Esophagus (tissue), 2 donors: ENCODE measurements at regions not wholly inside any gene's neighbourhood (a gene's known extent, or its start where the extent isn't known, plus 50 kb on each side); places are given as distances from the start of the nearest gene placed in this dataset.
"Not testable (repeated sequence)": the region's sequence is repeated elsewhere in the genome, so short reads cannot be mapped to it uniquely, and the experiment has no call there.

Experiments used
- H3K27ac ChIP-seq, 2 donors: one replicate each; pipeline ENCODE4 v1.5.1; 2013; ENCODE audit warnings: low read depth in 2 of 2, mild to moderate bottlenecking in 2 of 2, inconsistent platforms in 1 of 2, low read length in 1 of 2, moderate library complexity in 1 of 2
- H3K27me3 ChIP-seq, 2 donors: one replicate each; pipeline ENCODE4 v1.6.1; 2013; ENCODE audit warnings: low read length in 2 of 2, control low read depth in 1 of 2, mild to moderate bottlenecking in 1 of 2; ENCODE audit not compliant: insufficient read depth in 2 of 2, control insufficient read depth in 1 of 2
- H3K36me3 ChIP-seq, 2 donors: one replicate each; pipeline ENCODE4 v1.6.1; 2013; ENCODE audit warnings: low read length in 1 of 2; ENCODE audit not compliant: control insufficient read depth in 2 of 2, insufficient read depth in 2 of 2
- H3K4me1 ChIP-seq, 2 donors: one replicate each; pipeline ENCODE4 v1.6.1; 2013; ENCODE audit warnings: low read length in 1 of 2; ENCODE audit not compliant: control insufficient read depth in 2 of 2, insufficient read depth in 2 of 2
- H3K4me3 ChIP-seq, 2 donors: one replicate each; pipeline ENCODE4 v1.5.1; 2013; ENCODE audit warnings: low read length in 2 of 2, mild to moderate bottlenecking in 2 of 2, low read depth in 1 of 2, moderate library complexity in 1 of 2
- H3K9me3 ChIP-seq, 2 donors: one replicate each; pipeline ENCODE4 v1.6.1; 2013; ENCODE audit warnings: mild to moderate bottlenecking in 2 of 2, low read depth in 1 of 2, low read length in 1 of 2, moderate library complexity in 1 of 2; ENCODE audit not compliant: control insufficient read depth in 2 of 2, insufficient read depth in 1 of 2
- WGBS, 2 donors: extraction: QIAGEN DNeasy Blood & Tissue Kit; methylation state at CpG; one replicate each; pipeline ENCODE4 v1.1.7; 2013; 5-methylcytosine and 5-hydroxymethylcytosine counted together
- donor health status: healthy with polysubstance abuse.
- donor health status: Bipolar disorder and iron deficiency.

DNA sequence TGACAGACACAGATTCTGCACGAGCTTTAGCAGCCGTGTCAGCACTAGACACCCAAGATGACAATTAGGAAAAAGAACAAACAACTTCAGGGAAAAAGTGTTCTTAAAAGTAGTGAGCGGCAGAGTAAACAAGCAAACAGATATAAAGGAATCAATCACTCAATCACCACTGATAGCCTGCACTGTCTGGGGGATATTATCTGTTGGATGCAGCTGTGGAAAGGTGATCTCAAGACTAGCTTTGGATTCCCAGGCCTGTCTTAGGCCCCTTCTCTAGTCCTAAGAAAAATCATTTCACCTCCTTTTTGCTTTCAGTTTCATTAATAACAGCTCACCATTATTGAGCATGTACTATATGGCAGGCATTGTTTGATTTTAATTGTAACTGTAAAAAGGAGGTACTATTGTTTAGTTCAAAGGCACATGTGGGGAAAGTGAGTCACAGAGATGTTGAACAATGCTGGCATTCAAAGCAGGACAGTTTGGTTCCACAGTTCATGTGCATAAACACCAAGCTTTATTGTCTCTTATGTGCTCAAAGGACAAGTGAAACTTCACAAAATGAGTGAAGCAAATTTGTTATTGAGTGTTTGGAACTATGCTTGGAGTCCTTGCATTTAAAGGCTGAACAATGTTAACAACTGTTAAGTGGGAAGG, 147.3 kb upstream of the TCF4 start:
- Histone ChIP-seq H3K27ac (no peak overlapping the region), H3K36me3 (no peaks in the 10 kb centered on the region), H3K9me3 (no peaks in the 10 kb centered on the region), H3K4me1 (no peaks in the 10 kb centered on the region), H3K27me3 (no peaks in the 10 kb centered on the region), H3K4me3 (no peak overlapping the region)
- 80% methylated on average over 3 of the region's 3 CpGs for WGBS, 2 donors

DNA sequence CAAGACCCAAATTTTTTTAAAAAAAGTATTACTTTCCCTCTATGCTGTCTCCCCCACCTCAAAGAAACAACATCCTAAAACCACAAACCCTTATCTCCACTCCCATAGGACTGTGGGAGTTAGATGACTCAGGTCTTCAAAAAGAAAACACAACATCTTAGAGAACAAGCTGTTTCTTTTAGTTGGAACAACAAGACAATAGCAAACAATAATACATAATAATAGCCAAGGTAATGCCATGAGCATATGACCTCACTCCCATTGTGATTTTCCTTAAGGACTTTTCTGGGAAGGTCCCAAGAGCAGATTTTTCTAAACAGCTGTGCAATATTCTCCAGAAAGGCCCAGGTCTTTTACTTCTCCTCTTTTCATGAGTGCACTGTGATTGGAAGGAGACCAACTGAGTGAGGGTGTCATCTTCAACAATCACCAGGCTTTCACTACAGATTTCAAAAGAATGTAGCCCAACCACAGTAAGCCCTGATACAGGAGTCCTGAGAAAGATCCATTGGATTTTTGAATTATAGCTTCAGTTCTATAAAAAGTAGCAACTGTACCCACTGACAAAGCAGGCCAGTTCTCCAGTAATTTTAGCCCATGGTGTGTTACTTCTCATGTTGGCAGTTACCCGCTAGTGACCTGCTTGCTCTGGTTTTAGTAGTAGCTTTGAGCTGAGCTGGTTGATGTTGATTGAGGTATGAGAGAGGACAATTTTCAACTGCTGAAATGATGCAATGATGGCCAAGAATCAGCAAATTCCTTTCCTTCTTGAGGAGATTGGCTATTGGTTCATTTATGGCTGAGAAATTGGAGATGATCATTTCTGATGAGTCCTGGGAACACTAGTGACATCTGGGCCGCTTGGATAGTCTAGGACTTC, 144.5 kb upstream of the TCF4 start:
- H3K4me3 ChIP-seq = no peak overlapping the region
- H3K27ac ChIP-seq = no peak overlapping the region
- 90 to 93% methylated on average over 2 of the region's 2 CpGs for WGBS, 2 donors

DNA sequence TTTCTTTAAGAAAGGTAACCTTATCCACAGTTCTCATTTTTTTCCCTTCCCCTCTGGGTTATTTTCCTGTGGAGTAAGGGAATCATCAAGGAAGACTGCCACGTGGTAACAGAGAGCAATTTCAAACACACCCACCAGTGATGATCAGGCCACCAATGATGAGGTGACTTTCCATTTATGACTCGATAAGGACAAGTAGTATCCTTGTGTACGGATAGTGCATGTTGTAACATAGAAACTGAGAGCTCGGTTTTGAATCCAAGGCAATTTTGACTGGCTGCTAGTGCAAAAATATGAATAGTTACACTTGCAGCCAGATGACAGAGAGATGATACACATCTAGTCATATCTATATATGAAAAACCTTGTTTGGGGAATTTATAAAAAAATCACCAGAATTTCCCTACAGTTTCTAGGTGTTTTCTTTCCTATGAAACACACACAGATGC, 143.6 kb upstream of the TCF4 start:
- no peaks in the 10 kb centered on the region for H3K36me3 ChIP-seq
- no peak overlapping the region for H3K27ac ChIP-seq
- H3K9me3 ChIP-seq = no peaks in the 10 kb centered on the region
- H3K4me1 ChIP-seq = no peaks in the 10 kb centered on the region
- WGBS, 2 donors = 67 to 70% methylated on average over 4 of the region's 4 CpGs
- H3K27me3 ChIP-seq = no peaks in the 10 kb centered on the region
- H3K4me3 ChIP-seq = no peak overlapping the region

More for the DNA sequence above, 144.5 kb upstream of the TCF4 start:
- Histone ChIP-seq H3K4me1 (no peaks in the 10 kb centered on the region), H3K9me3 (no peaks in the 10 kb centered on the region), H3K36me3 (no peaks in the 10 kb centered on the region), H3K27me3 (no peaks in the 10 kb centered on the region)

DNA sequence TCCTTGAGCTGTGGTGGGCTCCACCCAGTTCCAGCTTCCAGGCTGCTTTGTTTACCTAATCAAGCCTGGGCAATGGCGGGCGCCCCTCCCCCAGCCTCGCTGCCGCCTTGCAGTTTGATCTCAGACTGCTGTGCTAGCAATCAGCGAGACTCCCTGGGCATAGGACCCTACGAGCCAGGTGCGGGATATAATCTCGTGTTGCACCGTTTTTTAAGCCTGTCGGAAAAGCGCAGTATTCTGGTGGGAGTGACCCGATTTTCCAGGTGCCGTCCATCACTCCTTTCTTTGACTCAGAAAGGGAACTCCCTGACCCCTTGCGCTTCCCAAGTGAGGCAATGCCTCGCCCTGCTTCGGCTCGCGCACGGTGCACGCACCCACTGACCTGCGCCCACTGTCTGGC, 133.0 kb upstream of the TCF4 start:
- H3K36me3 ChIP-seq, H3K27ac ChIP-seq, H3K4me3 ChIP-seq, H3K9me3 ChIP-seq, H3K27me3 ChIP-seq, H3K4me1 ChIP-seq: not testable (repeated sequence)
- WGBS, 2 donors = 84 to 90% methylated on average over 11 to 15 of the region's 21 CpGs

DNA sequence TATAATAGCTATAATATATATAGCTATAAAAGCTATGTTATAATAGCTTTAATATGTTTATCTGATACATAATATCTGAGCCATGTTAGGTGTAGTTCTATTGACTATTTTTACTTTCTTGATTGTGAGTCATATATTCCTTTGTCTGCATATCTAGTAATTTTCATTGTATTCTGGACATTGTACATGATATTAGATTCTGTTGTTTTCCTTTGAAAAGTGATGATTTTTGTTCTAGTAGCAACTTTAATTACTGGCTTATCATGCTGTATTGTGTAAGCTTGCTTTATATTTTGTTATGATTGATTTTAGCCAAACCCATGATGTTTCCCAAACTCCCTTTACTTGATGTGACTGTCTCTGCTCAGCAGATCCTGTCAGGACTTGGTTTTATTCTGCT, 125.7 kb upstream of the TCF4 start:
- Histone ChIP-seq H3K27me3 (no peaks in the 10 kb centered on the region), H3K27ac (no peak overlapping the region), H3K36me3 (no peaks in the 10 kb centered on the region), H3K9me3 (no peaks in the 10 kb centered on the region), H3K4me1 (no peaks in the 10 kb centered on the region), H3K4me3 (no peak overlapping the region)

DNA sequence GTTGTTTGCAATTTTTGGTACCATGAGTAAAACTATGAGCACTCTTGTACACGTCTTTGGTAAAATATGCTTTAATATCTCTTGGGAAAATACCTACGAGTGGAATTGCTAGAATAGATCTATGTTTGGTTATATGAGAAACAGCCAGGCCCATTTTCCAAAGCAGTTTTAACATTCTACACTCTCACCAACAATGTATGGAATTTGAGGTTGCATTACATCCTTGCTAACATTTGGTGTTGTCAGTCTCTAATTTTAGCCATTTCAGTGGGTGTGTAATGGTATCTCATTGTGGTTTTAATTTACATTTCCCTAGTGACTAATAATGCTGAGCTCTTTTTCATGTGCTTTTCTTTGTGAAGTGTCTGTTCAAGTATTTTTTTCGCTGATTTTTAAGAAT, 118.9 kb upstream of the TCF4 start:
- H3K36me3 ChIP-seq = no peaks in the 10 kb centered on the region
- no peaks in the 10 kb centered on the region for H3K9me3 ChIP-seq
- no peaks in the 10 kb centered on the region for H3K27me3 ChIP-seq
- H3K4me3 ChIP-seq = no peak overlapping the region
- H3K27ac ChIP-seq = no peak overlapping the region
- WGBS, 2 donors = 77 to 80% methylated on average over 3 of the region's 3 CpGs
- no peaks in the 10 kb centered on the region for H3K4me1 ChIP-seq

DNA sequence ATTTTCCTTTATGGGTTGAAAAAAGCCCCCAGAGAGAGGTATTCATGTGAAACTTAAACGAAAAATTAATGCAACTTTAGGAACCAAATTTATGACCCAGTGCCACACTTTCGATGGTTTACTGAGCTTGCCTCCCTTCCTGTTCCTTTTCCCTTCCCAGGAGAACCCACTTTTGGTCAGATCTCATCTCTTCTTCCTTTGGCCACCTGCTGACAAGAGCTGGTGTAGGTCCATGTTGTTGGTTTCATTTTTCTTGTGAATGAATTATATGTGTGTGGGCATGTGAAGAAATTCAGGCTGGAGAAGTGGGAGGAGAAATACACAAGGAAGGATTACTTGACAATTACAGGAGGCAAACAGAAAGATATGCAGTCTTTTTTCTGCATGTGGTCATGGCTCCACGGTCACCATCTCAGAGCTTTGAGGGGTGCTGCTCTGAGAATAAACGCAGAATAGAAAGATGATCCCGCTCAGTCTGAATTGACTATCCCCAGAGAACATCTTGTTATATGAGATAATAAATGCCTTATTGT, 111.3 kb upstream of the TCF4 start:
- Histone ChIP-seq H3K27ac (no peak overlapping the region), H3K9me3 (no peaks in the 10 kb centered on the region), H3K4me3 (no peak overlapping the region), H3K4me1 (no peaks in the 10 kb centered on the region), H3K27me3 (no peaks in the 10 kb centered on the region), H3K36me3 (no peaks in the 10 kb centered on the region)
- 72% methylated on average over 5 of the region's 5 CpGs for WGBS, 2 donors

DNA sequence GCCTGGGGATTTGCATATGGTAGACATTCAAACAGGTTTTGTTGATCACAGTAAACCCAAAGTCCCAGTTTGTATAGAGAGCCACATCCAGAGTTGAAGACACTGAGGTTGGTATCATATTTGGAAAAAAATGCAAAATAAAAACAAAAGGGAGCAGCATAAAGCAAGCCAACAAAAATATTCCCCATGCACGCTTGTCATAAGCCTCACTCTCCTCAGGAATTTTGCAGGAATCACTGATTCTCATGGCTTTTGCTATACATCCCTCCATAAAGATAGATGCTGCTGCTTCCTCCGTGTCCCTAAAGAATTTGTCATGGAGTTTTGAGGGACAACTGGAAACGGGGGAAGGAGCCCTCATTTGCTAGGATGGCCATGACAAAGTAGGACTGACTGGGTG, 108.8 kb upstream of the TCF4 start:
- H3K9me3 ChIP-seq = no peaks in the 10 kb centered on the region
- no peaks in the 10 kb centered on the region for H3K4me1 ChIP-seq
- WGBS, 2 donors = 80 to 92% methylated on average over 3 of the region's 3 CpGs
- H3K36me3 ChIP-seq = no peaks in the 10 kb centered on the region
- no peaks in the 10 kb centered on the region for H3K27me3 ChIP-seq
- no peak overlapping the region for H3K27ac ChIP-seq
- H3K4me3 ChIP-seq = no peak overlapping the region

DNA sequence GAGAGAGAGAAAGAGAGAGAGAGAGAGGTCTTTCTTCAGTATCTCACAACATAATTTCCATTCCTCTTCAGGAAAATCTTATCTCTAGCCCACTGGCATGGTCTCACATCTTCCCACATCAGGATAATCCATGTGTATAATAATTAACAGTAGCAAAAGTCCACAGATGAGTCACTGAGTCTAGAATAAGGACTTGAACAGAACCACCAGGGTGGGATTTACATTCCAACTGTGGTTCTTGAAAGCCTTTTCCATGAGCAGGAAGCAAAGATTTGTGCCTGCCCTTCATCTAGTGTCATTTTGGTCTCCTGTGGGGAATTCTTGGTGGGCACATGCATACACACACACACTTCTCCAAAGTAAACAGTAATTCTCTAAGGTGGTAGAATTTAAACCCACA, 107.1 kb upstream of the TCF4 start:
- H3K36me3 ChIP-seq = no peaks in the 10 kb centered on the region
- no peaks in the 10 kb centered on the region for H3K9me3 ChIP-seq
- H3K4me3 ChIP-seq = no peak overlapping the region
- H3K27me3 ChIP-seq = no peaks in the 10 kb centered on the region
- H3K4me1 ChIP-seq = no peaks in the 10 kb centered on the region
- no peak overlapping the region for H3K27ac ChIP-seq

DNA sequence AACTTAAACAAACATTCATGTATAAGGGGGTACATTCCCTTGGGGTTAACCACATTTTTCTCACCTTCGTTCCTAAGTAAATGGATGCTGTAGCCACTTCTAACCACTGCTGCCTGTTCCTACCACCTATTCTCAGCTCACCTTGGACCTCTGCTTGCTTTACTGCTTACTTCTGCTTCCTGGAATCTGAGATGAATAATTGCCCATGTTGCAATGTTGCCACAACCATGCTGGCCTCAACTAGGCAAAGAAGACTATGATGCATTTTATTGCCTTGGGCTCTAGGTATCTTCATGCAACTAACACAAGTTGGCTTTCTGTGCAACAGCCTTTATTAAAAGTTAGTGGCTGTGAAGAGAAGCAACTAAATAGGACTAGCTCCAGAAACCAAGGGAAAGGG, 106.3 kb upstream of the TCF4 start:
- H3K4me1 ChIP-seq = no peaks in the 10 kb centered on the region
- no peak overlapping the region for H3K27ac ChIP-seq
- no peak overlapping the region for H3K4me3 ChIP-seq
- no peaks in the 10 kb centered on the region for H3K9me3 ChIP-seq
- H3K36me3 ChIP-seq = no peaks in the 10 kb centered on the region
- WGBS, 2 donors = 78 to 80% methylated on average over 1 of the region's 1 CpG
- H3K27me3 ChIP-seq = no peaks in the 10 kb centered on the region
